Heart right ventricle (tissue), 16 donors: ENCODE measurements at regions not wholly inside any gene's neighbourhood (a gene's known extent, or its start where the extent isn't known, plus 50 kb on each side); places are given as distances from the start of the nearest gene placed in this dataset.

Experiments used
- ATAC-seq, 8 donors: fragments of 200-7000 bp; cut with Tn5 transposase; one replicate each; pipeline ENCODE4 v1.9.1; 2020; ENCODE audit warnings: mild to moderate bottlenecking in 8 of 8, moderate library complexity in 8 of 8, moderate number of reproducible peaks in 1 of 8
- DNase-seq, 2 donors: peaks; one replicate each; pipeline ENCODE4 v3.0.0-alpha.2; 2020
- H3K27ac ChIP-seq, 10 donors: fragments of 200-600 bp; sonication (generic) in 2 of 10; one replicate each; pipeline versions ENCODE4 v1.5.0 to v1.8.0; 2020 to 2022; ENCODE audit warnings: mild to moderate bottlenecking in 3 of 10
- H3K27me3 ChIP-seq, 7 donors: fragments of 200-600 bp; one replicate each; pipeline ENCODE4 v1.8.0; 2021 to 2022; ENCODE audit warnings: mild to moderate bottlenecking in 2 of 7
- H3K36me3 ChIP-seq, 9 donors: fragments of 200-600 bp; sonication (generic) in 1 of 9; one replicate each; pipeline versions ENCODE4 v1.5.0 to v1.8.0; 2020 to 2022; ENCODE audit warnings: mild to moderate bottlenecking in 2 of 9
- H3K4me1 ChIP-seq, 9 donors: fragments of 200-600 bp; sonication (generic) in 1 of 9; one replicate each; pipeline versions ENCODE4 v1.5.0 to v1.8.0; 2020 to 2022; ENCODE audit warnings: mild to moderate bottlenecking in 4 of 9
- H3K4me3 ChIP-seq, 10 donors: fragments of 200-600 bp; sonication (generic) in 2 of 10; one replicate each; pipeline versions ENCODE4 v1.5.0 to v1.8.0; 2020 to 2022; ENCODE audit warnings: mild to moderate bottlenecking in 7 of 10, moderate library complexity in 2 of 10
- H3K9me3 ChIP-seq, 11 donors: fragments of 200-600 bp in 10 of 11; sonication (generic) in 2 of 11; one replicate each; pipeline versions ENCODE4 v1.5.0 to v1.8.0; 2013 to 2022; ENCODE audit warnings: mild to moderate bottlenecking in 2 of 11, control low read depth in 1 of 11, moderate library complexity in 1 of 11
- WGBS, 2 donors: extraction: QIAGEN DNeasy Blood & Tissue Kit; methylation state at CpG; one replicate each; pipeline ENCODE4 v1.1.7; 2013; ENCODE audit warnings: inconsistent platforms in 1 of 2; 5-methylcytosine and 5-hydroxymethylcytosine counted together
- intact Hi-C, 10 donors: fragments of 100-400 bp; cut with DNase I; formaldehyde crosslinking; loops; one replicate each; pipeline versions ENCODE4 v1.11.1 to v1.14.2; 2022
- TF ChIP-seq, protein P1 (sequence below), 9 donors: fragments of 200-600 bp; sonication (generic) in 2 of 9; IDR thresholded peaks; one replicate each; pipeline versions ENCODE4 v1.5.0 to v1.8.0; 2021 to 2022; ENCODE audit warnings: antibody characterized with exemption in 9 of 9, mild to moderate bottlenecking in 5 of 9, moderate library complexity in 1 of 9
- donor health status: Arrhythmogenic right ventricular cardiomyopathy.
- donor health status: ischemic (EF 13 %, LVEDD 7.1; RV severe dilation, severe dysfunction).
- donor health status: healthy with polysubstance abuse.
- donor health status: DM: no; HTN: yes; CAD: no.
- donor health status: DM: no; HTN: no; CAD: no.
- donor health status: ischemic (EF 25% LVEDD 6.9; RV normal size, moderate dysfunction).
- donor health status: ischemic (EF 25% LVEDD 5.7; RV mildly dilated, moderate dysfunction).
- donor health status: healthy.
- donor health status: DM: yes; HTN: yes; CAD: no.
- donor health status: Ischemic cardiomyopathy.
- donor health status: ischemic (EF 35%, LVEDD 5.7; RV mildly dilated, moderate dysfunction).
- donor health status: nonischemic (EF 11% LVEDD 7.7; RV severe dilation, severe dysfunction).
- donor health status: DM: yes; HTN: yes; CAD: no.
- donor health status: PGD.
- donor health status: ischemic (EF 29% LVEDD 5.4; RV normal size, mild dysfunction).
- donor health status: nonischemic (EF 23%, LVEDD 6.1; RV moderate dilation, normal function).

DNA sequence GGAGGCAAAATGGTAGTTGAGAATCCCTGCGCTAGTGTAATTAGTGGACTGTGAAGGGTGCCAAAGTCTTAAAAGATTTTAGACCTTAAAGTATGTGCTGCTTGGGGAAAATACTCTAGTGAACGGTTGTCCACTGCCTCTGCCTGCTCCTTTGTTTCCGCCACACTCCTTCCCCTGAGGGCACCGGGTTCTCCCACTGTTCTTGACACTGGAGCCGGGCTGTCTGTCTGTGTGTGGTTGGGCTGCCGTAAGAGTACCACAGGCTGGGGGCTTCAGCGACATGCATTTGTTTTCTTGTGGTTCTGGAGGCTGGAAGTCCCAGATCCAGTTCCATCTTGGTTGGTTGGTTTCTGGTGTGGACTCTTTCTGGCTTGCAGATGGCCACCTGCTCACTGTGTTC lies 76.2 kb downstream of the CLDN34 start:
- Histone ChIP-seq H3K4me1 (peaks cover 0 to 76% (median 35%) of the 10 kb centered on the region in 9 donors), H3K27ac (peak overlapping the region in 1 of 10 donors; percentile 33), H3K27me3 (no peaks in the 10 kb centered on the region), H3K4me3 (no peak overlapping the region), H3K9me3 (no peaks in the 10 kb centered on the region), H3K36me3 (no peaks in the 10 kb centered on the region)
- TF ChIP-seq, protein P1, sequence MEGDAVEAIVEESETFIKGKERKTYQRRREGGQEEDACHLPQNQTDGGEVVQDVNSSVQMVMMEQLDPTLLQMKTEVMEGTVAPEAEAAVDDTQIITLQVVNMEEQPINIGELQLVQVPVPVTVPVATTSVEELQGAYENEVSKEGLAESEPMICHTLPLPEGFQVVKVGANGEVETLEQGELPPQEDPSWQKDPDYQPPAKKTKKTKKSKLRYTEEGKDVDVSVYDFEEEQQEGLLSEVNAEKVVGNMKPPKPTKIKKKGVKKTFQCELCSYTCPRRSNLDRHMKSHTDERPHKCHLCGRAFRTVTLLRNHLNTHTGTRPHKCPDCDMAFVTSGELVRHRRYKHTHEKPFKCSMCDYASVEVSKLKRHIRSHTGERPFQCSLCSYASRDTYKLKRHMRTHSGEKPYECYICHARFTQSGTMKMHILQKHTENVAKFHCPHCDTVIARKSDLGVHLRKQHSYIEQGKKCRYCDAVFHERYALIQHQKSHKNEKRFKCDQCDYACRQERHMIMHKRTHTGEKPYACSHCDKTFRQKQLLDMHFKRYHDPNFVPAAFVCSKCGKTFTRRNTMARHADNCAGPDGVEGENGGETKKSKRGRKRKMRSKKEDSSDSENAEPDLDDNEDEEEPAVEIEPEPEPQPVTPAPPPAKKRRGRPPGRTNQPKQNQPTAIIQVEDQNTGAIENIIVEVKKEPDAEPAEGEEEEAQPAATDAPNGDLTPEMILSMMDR (IDR thresholded peaks at IDR 0.05): no peak
- no peak for ATAC-seq
- no peak for DNase-seq
- 85 to 89% methylated on average over 7 of the region's 7 CpGs for WGBS, 2 donors
- intact Hi-C loops: no loop called here

DNA sequence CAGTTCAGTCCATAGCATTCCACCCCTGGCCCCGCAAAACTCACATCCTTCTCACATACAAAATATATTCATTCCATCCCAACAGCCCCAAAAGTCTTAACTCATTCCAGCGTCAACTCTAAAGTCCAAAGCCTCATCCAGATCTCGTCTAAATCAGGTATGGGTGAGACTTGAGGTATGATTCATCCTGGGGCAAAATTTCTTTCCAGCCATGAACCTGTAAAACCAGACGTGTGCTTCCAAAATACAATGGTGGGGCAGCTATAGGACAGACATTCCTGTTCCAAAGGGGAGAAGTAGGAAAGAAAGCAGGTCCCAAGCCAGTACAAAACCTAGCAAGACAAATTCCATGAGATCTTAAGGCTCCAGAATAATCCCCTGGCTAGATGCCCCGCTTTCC lies 76.9 kb downstream of the CLDN34 start:
- H3K27me3 ChIP-seq: no peaks in the 10 kb centered on the region
- intact Hi-C loops: no loop called here
- H3K27ac ChIP-seq: peak overlapping the region in 4 of 10 donors; percentile 50 to 77 (median 72)
- H3K4me1 ChIP-seq: peaks cover 0 to 77% (median 39%) of the 10 kb centered on the region in 9 donors
- H3K9me3 ChIP-seq: no peaks in the 10 kb centered on the region
- TF ChIP-seq, protein P1 (IDR thresholded peaks at IDR 0.05): no peak
- no peaks in the 10 kb centered on the region for H3K36me3 ChIP-seq
- ATAC-seq: no peak
- WGBS, 2 donors: 94 to 97% methylated on average over 5 of the region's 5 CpGs
- DNase-seq: no peak
- no peak overlapping the region for H3K4me3 ChIP-seq

GRCh38 chrX:10045327-10046000 lies 78.3 kb downstream of the CLDN34 start:
- Histone ChIP-seq H3K27ac (peak overlapping the region; percentile 8 to 77 (median 74)), H3K27me3 (peaks cover 0 to 3% (median 0%) of the 10 kb centered on the region in 7 donors), H3K4me3 (no peak overlapping the region), H3K36me3 (no peaks in the 10 kb centered on the region), H3K9me3 (no peaks in the 10 kb centered on the region), H3K4me1 (peaks cover 0 to 83% (median 50%) of the 10 kb centered on the region in 9 donors)
- DNase-seq: peak; percentile 40 to 45
- intact Hi-C loops: loop anchor here in 1 of 10 donors (5.0 kb wide), 1 partner anchor 33 kb away; no protein-coding TSS in a partner anchor
- TF ChIP-seq, protein P1 (IDR thresholded peaks at IDR 0.05): no peak
- WGBS, 2 donors: 28 to 29% methylated on average over 11 to 13 of the region's 13 CpGs
- peak; percentile 57 to 84 (median 78) for ATAC-seq

DNA sequence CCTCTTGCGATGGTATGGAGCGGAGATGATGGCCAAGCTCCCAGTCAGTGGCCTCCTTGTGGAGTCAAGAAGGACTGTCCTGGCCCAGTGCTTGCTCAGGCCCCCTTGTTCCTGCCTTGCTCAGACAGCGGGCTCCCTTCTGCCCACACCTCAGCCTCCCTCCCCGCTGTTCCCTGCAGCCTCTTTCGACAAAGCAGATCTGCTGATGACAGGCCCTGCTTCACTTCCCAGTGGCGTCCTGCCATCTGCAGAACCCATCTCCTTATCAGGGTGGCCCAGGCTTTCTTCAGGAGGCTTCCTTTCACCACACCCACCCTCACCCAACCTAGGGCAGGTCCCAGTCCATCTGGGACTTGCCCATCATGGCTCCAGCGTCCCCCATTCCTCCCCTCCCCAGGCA lies 80.0 kb downstream of the CLDN34 start:
- Histone ChIP-seq H3K9me3 (no peaks in the 10 kb centered on the region), H3K4me3 (no peak overlapping the region), H3K27me3 (peaks cover 0 to 3% (median 0%) of the 10 kb centered on the region in 7 donors), H3K36me3 (no peaks in the 10 kb centered on the region), H3K4me1 (peaks cover 0 to 93% (median 65%) of the 10 kb centered on the region in 9 donors), H3K27ac (peak overlapping the region in 9 of 10 donors; percentile 47 to 77 (median 71))
- 48 to 58% methylated on average over 7 of the region's 7 CpGs for WGBS, 2 donors
- DNase-seq: peak in 1 of 2 donors; percentile 19
- intact Hi-C loops: loop anchor here in 1 of 10 donors (5.0 kb wide), 1 partner anchor 35 kb away; no protein-coding TSS in a partner anchor
- ATAC-seq: peak in 6 of 8 donors; percentile 22 to 56 (median 27)
- TF ChIP-seq, protein P1 (IDR thresholded peaks at IDR 0.05): no peak
